22Rv1 (cell line): ENCODE measurements at regions not wholly inside any gene's neighbourhood (a gene's known extent, or its start where the extent isn't known, plus 50 kb on each side); places are given as distances from the start of the nearest gene placed in this dataset.
A peak's percentile ranks its signal among the peaks of the same experiment; 100 is the strongest.

Source experiments
- H3K27ac ChIP-seq: fragments of 450-650 bp; 2 replicates; pipeline ENCODE4 v1.5.1; 2017
- CTCF ChIP-seq: fragments of 450-650 bp; IDR thresholded peaks from 2 replicates; pipeline ENCODE4 v1.5.1; 2017; ENCODE audit warnings: mild to moderate bottlenecking
- ZFX ChIP-seq: fragments of 450-650 bp; IDR thresholded peaks from 2 replicates; pipeline ENCODE4 v1.6.1; 2017; ENCODE audit warnings: antibody characterized with exemption, borderline replicate concordance

GRCh38 chr16:77062878-77063675 is 127.9 kb upstream of the MON1B start:
- TF ChIP-seq ZFX = no peak
- TF ChIP-seq CTCF = no peak
- 0 out of 2 replicates have a peak overlapping the region, but pooled peaks have one; percentile 30 for H3K27ac ChIP-seq

- H3K27ac ChIP-seq = 0 out of 2 replicates have a peak overlapping the region, but pooled peaks have one; percentile 30
- TF ChIP-seq CTCF (no peak), ZFX (no peak)
Observed at GRCh38 chr16:77063676-77064016, 127.3 kb upstream of the MON1B start.

- 0 out of 2 replicates have a peak overlapping the region, but pooled peaks have one; percentile 30 for H3K27ac ChIP-seq
- no peak for TF ChIP-seq CTCF
- no peak for TF ChIP-seq ZFX
Observed at GRCh38 chr16:77064037-77064436, 127.0 kb upstream of the MON1B start.

- TF ChIP-seq CTCF (no peak), ZFX (no peak)
Observed at GRCh38 chr16:77066896-77067496, 124.0 kb upstream of the MON1B start.

GRCh38 chr16:77067900-77068299 is 123.1 kb upstream of the MON1B start:
- H3K27ac ChIP-seq = no peak overlapping the region
- TF ChIP-seq CTCF (no peak), ZFX (no peak)

More at GRCh38 chr16:77066896-77067496, 124.0 kb upstream of the MON1B start:
- no peak overlapping the region for H3K27ac ChIP-seq

- no peak for TF ChIP-seq ZFX
- no peak for TF ChIP-seq CTCF
- H3K27ac ChIP-seq = no peak overlapping the region
Observed at GRCh38 chr16:77068402-77068801, 122.6 kb upstream of the MON1B start.

GRCh38 chr16:77069929-77070328 is 121.1 kb upstream of the MON1B start:
- no peak overlapping the region for H3K27ac ChIP-seq
- TF ChIP-seq ZFX = no peak
- TF ChIP-seq CTCF = no peak
